Mesenchymal stem cell (in vitro differentiated cells and primary cell): ENCODE measurements at regions not wholly inside any gene's neighbourhood (a gene's known extent, or its start where the extent isn't known, plus 50 kb on each side); places are given as distances from the start of the nearest gene placed in this dataset.

ENCODE experiments used
- DNase-seq: peaks from one replicate; pipeline ENCODE4 v3.0.0-alpha.2; 2013
- H2AFZ ChIP-seq: one replicate; pipeline ENCODE4 v1.6.1; 2013; ENCODE audit warnings: low read depth, mild to moderate bottlenecking, control low read depth, inconsistent platforms, low read length, moderate library complexity
- H2AK5ac ChIP-seq: 2 replicates; pipeline ENCODE4 v1.6.1; 2013; ENCODE audit warnings: low read length, moderate library complexity, mild to moderate bottlenecking, inconsistent platforms; ENCODE audit not compliant: severe bottlenecking
- H2BK120ac ChIP-seq: one replicate; pipeline ENCODE4 v1.6.1; 2013; ENCODE audit warnings: low read depth, mild to moderate bottlenecking, inconsistent platforms, low read length, moderate library complexity
- H2BK12ac ChIP-seq, 2 experiments: one replicate each; pipeline ENCODE4 v1.6.1; 2013; ENCODE audit warnings: inconsistent platforms in 2 of 2, low read length in 2 of 2, mild to moderate bottlenecking in 2 of 2, moderate library complexity in 2 of 2, control low read depth in 1 of 2
- H2BK15ac ChIP-seq: one replicate; pipeline ENCODE4 v1.6.1; 2013; ENCODE audit warnings: mild to moderate bottlenecking, low read depth, inconsistent platforms; ENCODE audit not compliant: poor library complexity, severe bottlenecking
- H2BK5ac ChIP-seq: 2 replicates; pipeline ENCODE4 v1.6.1; 2013; ENCODE audit warnings: low read depth, mild to moderate bottlenecking, low read length, control low read depth, inconsistent platforms; ENCODE audit not compliant: poor library complexity, severe bottlenecking
- H3K14ac ChIP-seq, 2 experiments: one replicate each; pipeline ENCODE4 v1.6.1; 2013; ENCODE audit warnings: inconsistent platforms in 2 of 2, low read length in 2 of 2, control low read depth in 1 of 2, mild to moderate bottlenecking in 1 of 2, moderate library complexity in 1 of 2
- H3K18ac ChIP-seq, 2 experiments: one replicate each; pipeline ENCODE4 v1.6.1; 2013; ENCODE audit warnings: inconsistent platforms in 2 of 2, low read length in 2 of 2, control low read depth in 1 of 2, low read depth in 1 of 2, mild to moderate bottlenecking in 1 of 2
- H3K23ac ChIP-seq, 2 experiments: one replicate each; pipeline ENCODE4 v1.6.1; 2013; ENCODE audit warnings: inconsistent platforms in 2 of 2, low read length in 2 of 2, mild to moderate bottlenecking in 2 of 2, moderate library complexity in 2 of 2, control low read depth in 1 of 2
- H3K27ac ChIP-seq: 2 replicates; pipeline ENCODE4 v1.5.1; 2013; ENCODE audit warnings: mild to moderate bottlenecking, moderate library complexity, low read length, control low read depth, inconsistent platforms; ENCODE audit not compliant: poor library complexity, severe bottlenecking
- H3K27me3 ChIP-seq, 2 experiments: 2 replicates each; pipeline versions ENCODE4 v1.6.1 to v1.7.0; 2013; ENCODE audit warnings: low read length in 2 of 2, mild to moderate bottlenecking in 2 of 2, moderate library complexity in 2 of 2, control low read depth in 1 of 2, inconsistent platforms in 1 of 2; ENCODE audit not compliant: control insufficient read depth in 1 of 2, insufficient read depth in 1 of 2
- H3K36me3 ChIP-seq, 2 experiments: 2 replicates each; pipeline versions ENCODE4 v1.6.1 to v1.7.0; 2013; ENCODE audit warnings: low read length in 2 of 2, control low read depth in 1 of 2, inconsistent platforms in 1 of 2, low read depth in 1 of 2, mild to moderate bottlenecking in 1 of 2; ENCODE audit not compliant: insufficient read depth in 2 of 2, control insufficient read depth in 1 of 2
- H3K4ac ChIP-seq, 2 experiments: one replicate each; pipeline ENCODE4 v1.6.1; 2013; ENCODE audit warnings: inconsistent platforms in 2 of 2, low read length in 2 of 2, mild to moderate bottlenecking in 2 of 2, moderate library complexity in 2 of 2, control low read depth in 1 of 2, low read depth in 1 of 2
- H3K4me1 ChIP-seq: 2 replicates; pipeline ENCODE4 v1.6.1; 2013; ENCODE audit warnings: low read depth, low read length, control low read depth; ENCODE audit not compliant: control insufficient read depth, insufficient read depth
- H3K4me2 ChIP-seq: 2 replicates; pipeline ENCODE4 v1.6.1; 2013; ENCODE audit warnings: low read length, mild to moderate bottlenecking, inconsistent platforms; ENCODE audit not compliant: poor library complexity, severe bottlenecking
- H3K4me3 ChIP-seq, 2 experiments: 2 replicates each; pipeline versions ENCODE4 v1.5.1 to v1.7.0; 2013; ENCODE audit warnings: low read length in 2 of 2, mild to moderate bottlenecking in 2 of 2, control low read depth in 1 of 2, low read depth in 1 of 2; ENCODE audit not compliant: insufficient read depth in 1 of 2
- H3K79me1 ChIP-seq: replicated peaks from 2 replicates; pipeline ENCODE4 v1.6.1; 2013; ENCODE audit warnings: mild to moderate bottlenecking, control low read depth, low read length, inconsistent platforms; ENCODE audit not compliant: poor library complexity, severe bottlenecking
- H3K9ac ChIP-seq: 2 replicates; pipeline ENCODE4 v1.7.0; 2013; ENCODE audit warnings: mild to moderate bottlenecking, low read length, moderate library complexity
- H3K9me3 ChIP-seq: 2 replicates; pipeline ENCODE4 v1.7.0; 2013; ENCODE audit warnings: mild to moderate bottlenecking, low read length; ENCODE audit not compliant: control insufficient read depth
- H4K8ac ChIP-seq: one replicate; pipeline ENCODE4 v1.6.1; 2013; ENCODE audit warnings: inconsistent platforms, mild to moderate bottlenecking, low read length, moderate library complexity
- H4K91ac ChIP-seq: one replicate; pipeline ENCODE4 v1.6.1; 2013; ENCODE audit warnings: mild to moderate bottlenecking, low read length, inconsistent platforms
- WGBS: methylation state at CpG from one replicate; pipeline ENCODE4 v1.1.7; 2013; ENCODE audit warnings: mixed read lengths; 5-methylcytosine and 5-hydroxymethylcytosine counted together

GRCh38 chr1:234843946-234844345 is 234.0 kb upstream of the IRF2BP2 start:
- Histone ChIP-seq H3K27me3 (no peaks in the 10 kb centered on the region), H3K4ac (no peak overlapping the region), H2BK15ac (no peak overlapping the region), H3K9ac (no peak overlapping the region), H3K4me1 (peaks cover 7% of the 10 kb centered on the region), H2AK5ac (no peak overlapping the region), H3K36me3 (no peaks in the 10 kb centered on the region), H3K4me3 (no peak overlapping the region), H2BK12ac (no peak overlapping the region), H4K8ac (no peak overlapping the region), H3K9me3 (no peaks in the 10 kb centered on the region), H4K91ac (no peak overlapping the region), H3K18ac (no peak overlapping the region), H2AFZ (no peak overlapping the region), H3K79me1 (no peaks in the 10 kb centered on the region), H2BK5ac (no peak overlapping the region), H3K27ac (no peak overlapping the region), H2BK120ac (no peak overlapping the region), H3K23ac (no peak overlapping the region), H3K14ac (no peak overlapping the region), H3K4me2 (no peak overlapping the region)
- no peak for DNase-seq
- WGBS, result no CpG with 5 or more reads among the region's 3 CpGs

- Histone ChIP-seq H3K23ac (no peak overlapping the region), H3K4me2 (no peak overlapping the region), H2AK5ac (peak overlapping the region; percentile 54), H3K9ac (no peak overlapping the region), H3K27ac (no peak overlapping the region), H3K4me1 (peaks cover 7% of the 10 kb centered on the region), H3K18ac (no peak overlapping the region), H4K8ac (no peak overlapping the region), H3K4ac (no peak overlapping the region), H3K14ac (no peak overlapping the region), H2BK12ac (peak overlapping the region in 1 of 2 experiments; percentile 55), H3K27me3 (no peaks in the 10 kb centered on the region), H3K4me3 (no peak overlapping the region), H3K36me3 (no peaks in the 10 kb centered on the region), H2BK15ac (peak overlapping the region; percentile 19), H3K79me1 (no peaks in the 10 kb centered on the region), H2BK120ac (no peak overlapping the region), H2AFZ (no peak overlapping the region), H4K91ac (no peak overlapping the region), H3K9me3 (no peaks in the 10 kb centered on the region), H2BK5ac (no peak overlapping the region)
- no peak for DNase-seq
- 90% methylated on average over 12 of the region's 12 CpGs for WGBS
These were observed 233.0 kb upstream of the IRF2BP2 start for GRCh38 chr1:234842726-234843641.

GRCh38 chr1:234841710-234842231 is 231.8 kb upstream of the IRF2BP2 start:
- Histone ChIP-seq H2BK120ac (no peak overlapping the region), H3K79me1 (no peaks in the 10 kb centered on the region), H2AK5ac (no peak overlapping the region), H4K8ac (no peak overlapping the region), H3K27me3 (no peaks in the 10 kb centered on the region), H3K23ac (no peak overlapping the region), H3K9me3 (no peaks in the 10 kb centered on the region), H3K4ac (no peak overlapping the region), H2BK12ac (no peak overlapping the region), H3K14ac (no peak overlapping the region), H2BK5ac (no peak overlapping the region), H3K4me1 (peaks cover 7% of the 10 kb centered on the region), H3K36me3 (no peaks in the 10 kb centered on the region), H2AFZ (no peak overlapping the region), H3K9ac (no peak overlapping the region), H3K18ac (no peak overlapping the region), H4K91ac (no peak overlapping the region), H2BK15ac (no peak overlapping the region), H3K27ac (no peak overlapping the region), H3K4me2 (no peak overlapping the region), H3K4me3 (no peak overlapping the region)
- WGBS, result 85% methylated on average over 6 of the region's 7 CpGs
- peak; percentile 41 for DNase-seq

GRCh38 chr1:234841281-234841680 is 231.3 kb upstream of the IRF2BP2 start:
- H3K4me2 ChIP-seq, result no peak overlapping the region
- no peak overlapping the region for H3K18ac ChIP-seq
- no peak overlapping the region for H3K27ac ChIP-seq
- WGBS, result 89% methylated on average over 3 of the region's 3 CpGs
- H2BK120ac ChIP-seq, result no peak overlapping the region
- no peak overlapping the region for H2AK5ac ChIP-seq
- no peak overlapping the region for H2BK5ac ChIP-seq
- H3K27me3 ChIP-seq, result no peaks in the 10 kb centered on the region
- no peaks in the 10 kb centered on the region for H3K36me3 ChIP-seq
- H2BK12ac ChIP-seq, result no peak overlapping the region
- no peak overlapping the region for H2BK15ac ChIP-seq
- H3K14ac ChIP-seq, result no peak overlapping the region
- H2AFZ ChIP-seq, result no peak overlapping the region
- no peak overlapping the region for H4K8ac ChIP-seq
- H3K79me1 ChIP-seq, result no peaks in the 10 kb centered on the region
- H3K4ac ChIP-seq, result no peak overlapping the region
- no peak overlapping the region for H4K91ac ChIP-seq
- DNase-seq, result no peak
- H3K23ac ChIP-seq, result no peak overlapping the region
- no peak overlapping the region for H3K4me3 ChIP-seq
- H3K9me3 ChIP-seq, result no peaks in the 10 kb centered on the region
- H3K4me1 ChIP-seq, result peaks cover 7% of the 10 kb centered on the region
- H3K9ac ChIP-seq, result no peak overlapping the region
